ENCODE measurements at regions not wholly inside any gene's neighbourhood (a gene's known extent, or its start where the extent isn't known, plus 50 kb on each side); places are given as distances from the start of the nearest gene placed in this dataset.
"Not testable (repeated sequence)": the region's sequence is repeated elsewhere in the genome, so short reads cannot be mapped to it uniquely, and the experiment has no call there.

DNA sequence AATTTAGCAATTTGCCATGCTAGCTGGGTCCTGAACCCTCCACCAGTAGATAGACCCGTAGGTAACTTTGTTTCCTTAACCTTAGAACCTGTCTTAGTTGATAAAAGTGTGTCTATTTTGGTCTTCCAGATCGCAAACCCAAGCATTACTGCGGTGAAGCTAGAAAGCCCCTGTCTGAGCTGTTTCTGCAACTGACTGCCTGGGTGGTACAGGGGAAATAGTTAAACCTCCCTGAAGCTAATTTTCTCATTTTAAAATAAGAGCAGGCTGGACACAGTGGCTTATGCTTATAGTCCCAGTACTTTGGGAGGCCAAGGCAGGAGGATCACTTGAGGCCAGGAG, 67.9 kb upstream of the EPCAM start:
- Mint-ChIP-seq H3K36me3 (no peaks in the 10 kb centered on the region), H3K4me3 (no peak overlapping the region), H3K4me1 (peaks cover 12% of the 10 kb centered on the region), H3K9me3 (no peaks in the 10 kb centered on the region), H3K27ac (no peak overlapping the region), H3K27me3 (peaks cover 67% of the 10 kb centered on the region)
- no peak for DNase-seq
- CTCF ChIA-PET, result interaction anchor here (1.3 kb wide), 1 partner anchor 22 kb away, joined by 4 read pairs; no protein-coding TSS in a partner anchor

DNA sequence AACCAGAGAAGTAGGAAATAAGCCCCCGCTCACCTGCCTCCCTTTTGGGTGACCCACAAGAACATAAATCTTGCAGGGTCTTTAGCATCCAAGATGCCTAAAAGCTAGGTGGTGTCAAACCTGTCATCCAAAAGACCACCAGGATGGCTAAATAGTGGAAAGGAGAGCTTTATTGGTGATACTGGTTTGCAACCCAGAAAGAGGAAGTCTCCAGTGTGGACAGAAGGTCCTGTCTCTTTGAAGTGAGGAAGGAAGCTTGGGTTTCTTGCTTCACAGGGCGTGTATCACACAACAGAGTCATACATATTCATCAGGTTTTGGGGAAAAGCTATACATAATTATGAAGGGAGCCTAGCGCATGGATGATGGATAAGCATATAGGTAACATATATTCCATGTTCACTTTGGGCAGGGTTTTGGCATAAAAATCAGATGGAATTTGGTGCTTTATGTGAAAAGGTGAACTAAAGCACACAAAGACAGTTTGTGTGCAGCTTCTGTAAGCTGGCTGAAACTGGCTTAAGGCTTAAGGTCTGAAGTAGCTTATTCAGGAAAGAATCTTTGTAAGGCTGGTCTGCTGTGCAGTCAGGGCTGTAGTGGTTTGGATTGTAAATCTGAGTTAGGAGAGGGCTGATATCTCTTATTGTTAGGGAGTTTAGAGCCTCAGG, 68.4 kb upstream of the EPCAM start:
- no peak overlapping the region for H3K4me3 Mint-ChIP-seq
- CTCF ChIA-PET, result interaction anchor here (0.7 to 1.3 kb wide), 3 partner anchors 23 to 87 kb away, joined by 3 to 4 read pairs (median 4); no protein-coding TSS in a partner anchor
- H3K36me3 Mint-ChIP-seq, result no peaks in the 10 kb centered on the region
- no peak overlapping the region for H3K27ac Mint-ChIP-seq
- H3K4me1 Mint-ChIP-seq, result peaks cover 12% of the 10 kb centered on the region
- DNase-seq, result no peak
- H3K27me3 Mint-ChIP-seq, result peaks cover 67% of the 10 kb centered on the region
- no peaks in the 10 kb centered on the region for H3K9me3 Mint-ChIP-seq

DNA sequence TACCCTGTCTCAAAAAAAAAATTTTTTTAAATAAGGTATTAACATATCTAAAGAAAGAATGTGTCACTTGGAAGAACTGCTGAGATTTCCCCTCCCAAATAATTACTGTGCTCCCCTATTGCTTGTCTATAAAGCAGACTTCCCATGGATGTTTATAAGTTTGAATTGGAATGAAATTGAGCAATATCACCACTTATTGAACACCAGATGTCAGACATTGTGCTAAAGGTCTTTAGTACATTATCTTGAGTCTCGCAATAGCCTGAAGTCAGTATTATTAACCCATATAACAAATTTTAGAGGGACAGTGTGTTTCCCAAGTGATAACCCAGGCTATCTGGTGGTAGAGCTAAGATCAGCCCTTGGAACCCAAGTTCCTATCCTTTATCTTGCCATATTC, 69.0 kb upstream of the EPCAM start:
- no peak overlapping the region for H3K27ac Mint-ChIP-seq

DNA sequence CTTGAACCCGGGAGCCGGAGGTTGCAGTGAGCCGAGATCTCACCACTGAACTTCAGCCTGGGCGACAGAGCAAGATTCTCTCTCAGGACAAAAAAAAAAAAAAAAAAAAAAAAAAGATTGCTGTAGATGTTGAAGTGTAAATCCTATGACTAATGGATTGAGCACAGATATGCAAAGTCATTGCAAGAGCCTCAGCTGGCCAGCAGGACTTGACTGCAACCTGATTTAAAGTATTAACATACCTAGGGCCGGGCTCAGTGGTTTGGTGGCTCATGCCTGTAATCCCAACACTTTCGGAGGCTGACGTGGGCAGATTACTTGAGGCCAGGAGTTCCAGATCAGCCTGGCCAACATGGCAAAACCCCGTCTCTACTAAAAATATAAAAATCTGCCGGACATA, 69.6 kb upstream of the EPCAM start:
- no peak overlapping the region for H3K27ac Mint-ChIP-seq
- no peak for DNase-seq
- peaks cover 12% of the 10 kb centered on the region for H3K4me1 Mint-ChIP-seq
- no peak overlapping the region for H3K4me3 Mint-ChIP-seq
- no peaks in the 10 kb centered on the region for H3K9me3 Mint-ChIP-seq
- H3K27me3 Mint-ChIP-seq, result peaks cover 60% of the 10 kb centered on the region
- no peaks in the 10 kb centered on the region for H3K36me3 Mint-ChIP-seq
- CTCF ChIA-PET, result no interaction called here

More for the DNA sequence above, 69.0 kb upstream of the EPCAM start:
- CTCF ChIA-PET, result interaction anchor here (0.7 to 1.3 kb wide), 3 partner anchors 23 to 88 kb away, joined by 3 to 4 read pairs (median 4); no protein-coding TSS in a partner anchor
- Mint-ChIP-seq H3K4me1 (peaks cover 12% of the 10 kb centered on the region), H3K4me3 (no peak overlapping the region), H3K9me3 (no peaks in the 10 kb centered on the region), H3K27me3 (peaks cover 65% of the 10 kb centered on the region), H3K36me3 (no peaks in the 10 kb centered on the region)
- DNase-seq, result no peak

DNA sequence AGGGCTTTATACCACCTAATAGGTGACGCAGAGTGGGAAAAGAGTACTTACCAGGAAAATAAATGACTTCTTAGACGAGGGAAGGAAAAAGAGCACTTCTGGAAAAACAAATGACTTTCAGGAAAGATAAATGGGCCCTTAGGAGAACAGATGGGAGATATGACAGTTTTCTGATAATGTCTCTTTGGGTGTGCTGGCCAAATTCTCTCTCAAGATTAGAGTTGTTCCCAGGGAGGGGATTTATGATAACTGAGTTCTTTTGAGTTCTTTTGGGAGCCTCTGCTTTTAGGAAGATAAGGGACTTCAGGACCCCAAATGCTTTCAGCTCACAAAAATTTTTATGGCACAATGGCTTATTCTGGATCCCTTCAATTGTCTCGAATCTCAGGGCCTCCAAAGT, 70.3 kb upstream of the EPCAM start:
- CTCF ChIA-PET, result no interaction called here

DNA sequence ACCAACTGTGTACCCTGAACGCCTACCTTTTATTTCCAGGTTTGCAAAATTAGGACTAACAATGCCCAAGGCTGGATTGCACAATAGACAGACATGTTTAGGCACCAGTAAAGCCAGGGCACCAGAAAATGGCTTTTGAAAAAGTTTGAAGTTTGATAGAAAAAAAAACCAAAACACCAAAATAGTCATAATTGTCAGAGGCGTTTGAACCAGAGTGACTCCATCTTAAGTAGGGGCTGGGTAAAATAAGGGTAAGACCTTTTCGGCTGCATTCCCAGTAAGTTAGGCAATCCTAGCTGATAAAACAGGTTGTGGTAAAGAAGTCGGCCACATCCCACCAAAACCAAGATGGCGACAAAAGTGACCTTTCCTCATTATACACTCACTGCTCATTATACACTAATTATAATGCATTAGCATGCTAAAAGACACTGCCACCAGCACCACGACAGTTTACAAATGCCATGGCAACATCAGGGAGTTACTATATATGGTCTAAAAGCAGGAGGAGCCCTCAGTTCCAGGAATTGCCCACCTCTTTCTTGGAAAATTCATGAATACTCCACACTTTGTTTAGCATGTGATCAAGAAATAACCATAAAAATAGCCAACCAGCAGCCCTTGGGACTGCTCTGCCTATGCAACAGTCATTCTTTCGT, 71.2 kb upstream of the EPCAM start:
- H3K27ac Mint-ChIP-seq, result no peak overlapping the region
- peaks cover 58% of the 10 kb centered on the region for H3K27me3 Mint-ChIP-seq
- H3K4me3 Mint-ChIP-seq, result no peak overlapping the region
- H3K36me3 Mint-ChIP-seq, result no peaks in the 10 kb centered on the region
- no peaks in the 10 kb centered on the region for H3K9me3 Mint-ChIP-seq
- CTCF ChIA-PET, result no interaction called here
- H3K4me1 Mint-ChIP-seq, result peaks cover 12% of the 10 kb centered on the region
- DNase-seq, result no peak

More for the DNA sequence above, 70.3 kb upstream of the EPCAM start:
- Mint-ChIP-seq H3K36me3 (no peaks in the 10 kb centered on the region), H3K4me3 (no peak overlapping the region), H3K4me1 (peaks cover 12% of the 10 kb centered on the region), H3K27me3 (peaks cover 63% of the 10 kb centered on the region), H3K9me3 (no peaks in the 10 kb centered on the region), H3K27ac (no peak overlapping the region)
- no peak for DNase-seq

DNA sequence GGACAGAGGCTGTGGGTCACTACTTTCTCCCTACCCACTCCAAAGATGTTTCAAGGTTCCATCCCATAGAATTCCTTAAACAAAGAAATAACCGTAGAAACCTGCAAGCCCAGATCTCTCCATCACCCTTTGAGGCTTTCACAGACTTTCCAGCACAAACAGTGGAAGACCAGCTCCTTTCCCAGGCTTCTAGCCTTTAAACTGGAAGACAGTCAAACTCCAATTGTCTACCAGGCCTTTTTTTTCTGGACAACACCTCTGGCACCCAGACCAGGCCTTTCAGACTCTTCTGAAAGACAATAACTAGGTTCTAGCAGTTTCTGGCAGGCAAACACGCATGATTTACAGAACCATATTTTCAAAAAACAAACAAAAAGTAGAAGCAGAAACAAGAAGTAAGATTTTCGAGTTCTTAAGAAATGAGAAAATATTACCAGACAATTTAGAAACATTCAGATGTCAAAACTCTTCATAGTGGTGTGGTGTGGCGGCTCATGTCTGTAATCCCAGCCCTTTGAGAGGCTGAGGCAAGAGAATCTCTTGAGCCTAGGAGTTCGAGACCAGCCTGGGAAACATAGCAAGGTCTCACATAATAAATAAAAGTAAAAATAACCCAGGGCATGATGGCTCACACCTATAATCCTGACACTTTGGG, 73.0 kb upstream of the EPCAM start:
- Mint-ChIP-seq H3K27ac (no peak overlapping the region), H3K4me3 (no peak overlapping the region), H3K4me1 (peaks cover 10% of the 10 kb centered on the region), H3K9me3 (no peaks in the 10 kb centered on the region), H3K27me3 (peaks cover 43% of the 10 kb centered on the region), H3K36me3 (no peaks in the 10 kb centered on the region)
- CTCF ChIA-PET, result no interaction called here
- DNase-seq, result no peak

DNA sequence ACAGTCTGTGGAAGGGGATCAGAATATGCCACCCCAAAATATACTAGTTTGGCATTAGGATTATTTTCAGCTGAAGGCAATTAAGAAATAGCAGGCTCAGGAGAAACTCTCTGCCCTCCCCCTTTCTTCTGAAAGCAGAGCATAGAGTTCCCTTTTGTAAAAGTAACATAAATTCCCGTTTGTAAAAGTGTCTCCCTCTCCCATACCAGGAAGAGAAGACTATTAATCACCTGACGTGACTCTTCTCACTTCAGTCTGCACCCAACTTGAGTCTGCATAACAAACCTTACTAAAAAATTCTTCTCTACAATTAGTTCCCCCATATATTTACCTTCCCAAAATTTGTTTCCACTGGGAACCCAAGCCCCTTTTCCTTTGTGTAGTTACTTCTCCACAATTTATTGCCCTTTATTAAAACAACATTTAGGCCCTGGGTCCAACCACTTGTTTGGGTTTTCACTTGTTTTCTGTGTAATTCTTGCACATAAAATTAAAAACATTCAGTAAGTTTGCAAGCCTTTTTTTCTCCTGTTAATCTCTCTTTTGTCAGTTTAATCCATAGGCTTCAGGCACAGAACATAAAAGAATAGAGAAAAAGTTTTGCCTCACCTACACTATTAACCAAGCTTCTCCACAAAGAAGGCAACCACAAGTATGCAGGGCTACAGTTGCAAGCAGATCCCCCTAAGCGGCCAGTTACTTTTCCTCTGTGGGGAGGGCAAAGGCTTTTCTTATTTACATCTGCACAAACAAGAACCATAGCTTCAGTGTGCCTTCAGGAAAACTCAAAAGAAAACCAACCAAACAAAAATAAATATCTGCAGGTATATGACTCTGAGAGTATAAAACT, 73.8 kb upstream of the EPCAM start:
- CTCF ChIA-PET, result no interaction called here
- Mint-ChIP-seq H3K27ac (no peak overlapping the region), H3K27me3 (peaks cover 36% of the 10 kb centered on the region), H3K9me3 (no peaks in the 10 kb centered on the region), H3K36me3 (no peaks in the 10 kb centered on the region), H3K4me1 (peaks cover 3% of the 10 kb centered on the region), H3K4me3 (no peak overlapping the region)
- DNase-seq, result no peak

DNA sequence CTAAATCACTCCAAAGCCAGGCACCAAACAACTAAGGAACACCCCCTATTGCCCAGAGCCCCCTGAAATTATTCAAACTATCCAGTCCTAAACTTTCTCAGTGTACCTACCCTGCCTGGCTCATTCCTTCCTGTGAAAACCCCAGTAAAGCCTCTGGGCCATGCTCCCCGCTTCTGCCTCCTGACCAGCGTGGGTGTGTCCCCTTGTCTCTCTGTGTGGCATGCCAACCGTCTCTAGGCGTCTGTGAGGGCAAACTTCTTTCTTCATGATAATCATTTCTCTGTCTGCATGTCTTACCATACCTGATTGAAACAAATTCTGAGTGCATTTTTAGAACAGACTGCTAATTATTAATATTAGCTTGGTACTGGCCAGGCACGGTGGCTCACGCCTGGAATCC, 75.1 kb upstream of the EPCAM start:
- Mint-ChIP-seq H3K9me3 (no peaks in the 10 kb centered on the region), H3K27ac (no peak overlapping the region), H3K36me3 (no peaks in the 10 kb centered on the region), H3K27me3 (peaks cover 24% of the 10 kb centered on the region), H3K4me1 (no peaks in the 10 kb centered on the region), H3K4me3 (no peak overlapping the region)
- CTCF ChIA-PET, result no interaction called here
- DNase-seq, result no peak

DNA sequence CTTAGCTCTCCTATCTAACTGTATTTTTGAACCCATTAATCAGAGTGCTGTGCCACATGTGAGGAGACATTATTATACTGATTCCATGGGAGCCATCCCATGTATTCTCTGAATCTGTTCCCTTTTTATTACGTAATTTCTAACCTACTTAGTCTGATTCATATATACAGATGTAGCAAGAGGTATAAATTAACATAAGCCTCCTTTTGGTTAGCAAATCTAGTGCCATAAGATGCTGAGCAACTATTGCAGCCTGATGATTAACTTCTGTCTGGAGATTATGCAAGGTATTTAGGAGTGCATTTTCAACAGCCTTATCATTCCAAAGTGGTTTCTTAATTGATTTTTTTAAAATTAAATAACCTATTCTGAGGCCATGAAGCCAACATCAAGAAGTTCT, 80.2 kb upstream of the EPCAM start:
- Mint-ChIP-seq H3K36me3 (no peaks in the 10 kb centered on the region), H3K27me3 (peaks cover 3% of the 10 kb centered on the region), H3K27ac (no peak overlapping the region), H3K4me3 (no peak overlapping the region), H3K9me3 (no peaks in the 10 kb centered on the region), H3K4me1 (no peaks in the 10 kb centered on the region)
- no peak for DNase-seq
- CTCF ChIA-PET, result no interaction called here

DNA sequence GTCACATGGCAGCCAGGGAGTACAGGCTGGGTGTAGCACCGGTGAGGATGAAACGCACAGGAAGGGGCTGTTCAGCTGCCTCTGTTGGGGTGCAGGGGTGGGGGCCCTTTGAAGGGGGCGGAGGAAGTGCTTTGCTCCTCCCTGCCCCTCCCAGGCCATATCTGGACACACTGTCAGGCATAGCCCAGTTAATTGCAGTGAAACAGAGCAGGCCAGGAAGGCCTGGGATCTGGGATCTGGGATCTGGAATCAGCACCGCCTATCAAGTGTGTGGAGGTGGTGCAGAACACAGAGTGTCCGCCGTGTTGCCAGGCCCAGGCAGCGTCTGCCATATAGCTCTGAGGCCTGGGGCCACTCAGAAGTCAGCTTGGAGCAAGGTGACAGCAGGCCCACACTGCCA, 85.5 kb upstream of the EPCAM start:
- Mint-ChIP-seq H3K36me3 (no peaks in the 10 kb centered on the region), H3K27me3 (peaks cover 4% of the 10 kb centered on the region), H3K9me3 (no peaks in the 10 kb centered on the region), H3K27ac (no peak overlapping the region), H3K4me3 (no peak overlapping the region), H3K4me1 (no peaks in the 10 kb centered on the region)
- CTCF ChIA-PET, result interaction anchor here (1.1 kb wide), 1 partner anchor 10 kb away, joined by 3 read pairs; no protein-coding TSS in a partner anchor
- no peak for DNase-seq

DNA sequence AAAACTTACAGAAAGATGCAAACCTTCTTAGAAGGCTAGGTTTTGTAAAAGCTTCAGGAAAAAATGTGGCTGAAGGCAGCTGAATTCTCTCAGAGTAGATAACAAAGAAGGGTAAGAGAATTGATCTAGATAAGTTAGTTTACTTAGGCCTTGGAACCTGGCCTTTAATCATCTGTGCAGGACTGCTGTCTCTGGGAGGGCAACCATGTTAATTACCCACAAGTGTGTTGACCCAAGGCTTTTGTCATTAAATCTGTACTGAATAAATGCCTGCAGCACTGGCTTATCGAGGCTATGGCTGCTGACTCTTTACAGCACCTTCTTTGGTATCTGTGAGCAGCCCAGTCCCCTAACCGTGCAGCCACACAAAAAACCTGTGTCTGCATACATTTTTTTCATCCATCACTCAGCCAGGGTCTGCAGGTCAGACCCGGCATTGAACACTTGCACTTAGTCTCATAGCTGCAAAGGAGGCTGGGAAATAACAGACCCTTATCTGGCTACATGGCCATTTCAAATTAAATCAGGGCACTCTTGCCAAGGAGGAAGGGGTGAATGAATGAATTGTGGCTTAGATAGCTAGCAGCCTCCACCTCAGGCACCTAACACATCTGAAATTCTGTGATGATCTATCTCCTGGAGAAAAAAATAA, 86.4 kb upstream of the EPCAM start:
- H3K27me3 Mint-ChIP-seq, result peaks cover 10% of the 10 kb centered on the region

DNA sequence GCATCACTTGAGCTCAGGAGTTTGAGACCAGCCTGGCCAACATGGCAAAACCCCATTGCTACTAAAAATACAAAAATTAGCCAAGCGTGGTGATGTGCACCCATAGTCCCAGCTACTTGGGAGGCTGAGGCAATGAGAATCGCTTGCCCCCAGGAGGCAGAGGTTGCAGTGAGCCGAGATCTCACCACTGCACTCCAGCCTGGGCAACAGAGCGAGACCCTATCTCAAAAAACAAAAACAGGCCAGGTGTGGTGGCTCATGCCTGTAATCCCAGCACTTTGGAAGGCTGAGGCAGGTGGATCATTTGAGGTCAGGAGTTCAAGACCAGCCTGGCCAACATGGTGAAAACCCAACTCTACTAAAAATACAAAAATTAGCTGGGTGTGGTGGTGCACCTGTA, 89.6 kb upstream of the EPCAM start:
- CTCF ChIA-PET, H3K27ac Mint-ChIP-seq, H3K9me3 Mint-ChIP-seq, DNase-seq, H3K4me1 Mint-ChIP-seq, H3K36me3 Mint-ChIP-seq, H3K4me3 Mint-ChIP-seq: not testable (repeated sequence)
- peaks cover 20% of the 10 kb centered on the region for H3K27me3 Mint-ChIP-seq

More for the DNA sequence above, 86.4 kb upstream of the EPCAM start:
- DNase-seq, result no peak
- no peaks in the 10 kb centered on the region for H3K9me3 Mint-ChIP-seq
- H3K36me3 Mint-ChIP-seq, result no peaks in the 10 kb centered on the region
- no peak overlapping the region for H3K27ac Mint-ChIP-seq
- H3K4me1 Mint-ChIP-seq, result no peaks in the 10 kb centered on the region
- H3K4me3 Mint-ChIP-seq, result no peak overlapping the region
- CTCF ChIA-PET, result interaction anchor here (0.7 to 1.1 kb wide), 2 partner anchors 9 to 106 kb away, joined by 3 read pairs; no protein-coding TSS in a partner anchor

DNA sequence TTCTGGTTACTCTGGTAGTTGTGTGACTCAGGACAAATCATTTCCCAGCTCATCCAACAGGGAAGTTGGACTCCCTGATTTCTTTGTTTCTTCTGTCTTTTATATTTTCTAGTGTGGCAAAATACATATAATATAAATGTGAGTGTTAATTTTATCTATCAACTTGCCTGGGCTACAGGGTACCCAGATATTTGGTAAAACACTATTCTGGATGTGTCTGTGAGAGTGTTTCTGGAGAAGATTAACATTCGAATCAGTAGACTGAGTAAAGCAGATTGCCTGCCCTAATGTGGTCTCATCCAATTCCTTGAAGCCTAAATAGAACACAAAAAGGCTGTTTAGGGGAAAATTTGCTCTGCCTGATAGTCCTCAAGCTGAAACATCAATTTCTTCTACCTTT, 91.1 kb upstream of the EPCAM start:
- H3K4me1 Mint-ChIP-seq, result no peaks in the 10 kb centered on the region
- no peaks in the 10 kb centered on the region for H3K9me3 Mint-ChIP-seq
- no peaks in the 10 kb centered on the region for H3K36me3 Mint-ChIP-seq
- peaks cover 22% of the 10 kb centered on the region for H3K27me3 Mint-ChIP-seq
- CTCF ChIA-PET, result no interaction called here
- H3K4me3 Mint-ChIP-seq, result no peak overlapping the region
- no peak overlapping the region for H3K27ac Mint-ChIP-seq
- no peak for DNase-seq

Measured in activated naive CD4-positive, alpha-beta T cell treated with anti-CD3 and anti-CD28 coated beads, Interleukin-2, amount 10 ng/mL, durations not matched to agents 7 days and 5 days (primary cell).